ENCODE measurements at regions not wholly inside any gene's neighbourhood (a gene's known extent, or its start where the extent isn't known, plus 50 kb on each side); places are given as distances from the start of the nearest gene placed in this dataset.

GRCh38 chr20:7346562-7346961 lies 579.1 kb downstream of the BMP2 start:
- TF ChIP-seq ZFX (IDR thresholded peaks at IDR 0.05) (no peak), CTCF (conservative IDR thresholded peaks at IDR 0.05) (no peak)
- H3K27ac ChIP-seq = no peak overlapping the region

GRCh38 chr20:7347409-7347808 lies 579.9 kb downstream of the BMP2 start:
- H3K27ac ChIP-seq = no peak overlapping the region
- TF ChIP-seq ZFX (IDR thresholded peaks at IDR 0.05) = no peak
- no peak for TF ChIP-seq CTCF (conservative IDR thresholded peaks at IDR 0.05)

GRCh38 chr20:7348253-7348652 lies 580.8 kb downstream of the BMP2 start:
- no peak for TF ChIP-seq ZFX (IDR thresholded peaks at IDR 0.05)
- TF ChIP-seq CTCF (conservative IDR thresholded peaks at IDR 0.05) = no peak
- no peak overlapping the region for H3K27ac ChIP-seq

GRCh38 chr20:7352165-7352564 lies 584.7 kb downstream of the BMP2 start:
- TF ChIP-seq ZFX (IDR thresholded peaks at IDR 0.05) = no peak
- TF ChIP-seq CTCF (conservative IDR thresholded peaks at IDR 0.05) = no peak

GRCh38 chr20:7355051-7355450 lies 585.2 kb downstream of the HAO1 start:
- no peak for TF ChIP-seq ZFX (IDR thresholded peaks at IDR 0.05)
- no peak for TF ChIP-seq CTCF (conservative IDR thresholded peaks at IDR 0.05)
- H3K27ac ChIP-seq = no peak overlapping the region

More at GRCh38 chr20:7352165-7352564, 584.7 kb downstream of the BMP2 start:
- no peak overlapping the region for H3K27ac ChIP-seq

GRCh38 chr20:7358670-7359069 lies 581.6 kb downstream of the HAO1 start:
- no peak for TF ChIP-seq ZFX (IDR thresholded peaks at IDR 0.05)
- no peak for TF ChIP-seq CTCF (conservative IDR thresholded peaks at IDR 0.05)
- H3K27ac ChIP-seq = no peak overlapping the region

- no peak for TF ChIP-seq CTCF (conservative IDR thresholded peaks at IDR 0.05)
- no peak for TF ChIP-seq ZFX (IDR thresholded peaks at IDR 0.05)
- H3K27ac ChIP-seq = no peak overlapping the region
Measured at GRCh38 chr20:7359739-7360138, 580.5 kb downstream of the HAO1 start.
